Tibial artery (tissue), 4 donors: ENCODE measurements at regions not wholly inside any gene's neighbourhood (a gene's known extent, or its start where the extent isn't known, plus 50 kb on each side); places are given as distances from the start of the nearest gene placed in this dataset.

Source experiments
- DNase-seq, 2 donors: peaks; one replicate each; pipeline ENCODE4 v3.0.0-alpha.2; 2019
- H3K27ac ChIP-seq, 2 donors: fragments of 200-600 bp; sonication (generic) in 1 of 2; 1 replicate in 1 of 2; 2 replicates in 1 of 2; pipeline ENCODE4 v1.5.1; 2018 to 2019; ENCODE audit warnings: mild to moderate bottlenecking in 1 of 2
- H3K27me3 ChIP-seq, 2 donors: fragments of 200-600 bp; sonication (generic) in 1 of 2; one replicate each; pipeline versions ENCODE4 v1.5.1 to v1.6.0; 2016 to 2019
- H3K36me3 ChIP-seq, 3 donors: fragments of 200-600 bp; sonication (generic) in 2 of 3; one replicate each; pipeline ENCODE4 v1.5.1; 2016 to 2019; ENCODE audit warnings: mild to moderate bottlenecking in 2 of 3
- H3K4me1 ChIP-seq, 4 donors: fragments of 200-600 bp; sonication (generic) in 2 of 4; 1 replicate in 3 of 4; 2 replicates in 1 of 4; pipeline ENCODE4 v1.5.1; 2016 to 2019
- H3K4me3 ChIP-seq, 2 donors: fragments of 200-600 bp; sonication (generic) in 1 of 2; 1 replicate in 1 of 2; 2 replicates in 1 of 2; pipeline ENCODE4 v1.5.1; 2018 to 2019; ENCODE audit warnings: mild to moderate bottlenecking in 2 of 2
- H3K9me3 ChIP-seq, 3 donors: fragments of 200-600 bp; sonication (generic) in 1 of 3; one replicate each; pipeline ENCODE4 v1.5.1; 2016 to 2019
- intact Hi-C: fragments of 100-400 bp; cut with DNase I; formaldehyde crosslinking; loops from one replicate; pipeline ENCODE4 v1.15.0; 2023; ENCODE audit warnings: low total_unique reads
- TF ChIP-seq, protein P1 (sequence below), 2 experiments: fragments of 200-600 bp in 1 of 2; fragments of 450-650 bp in 1 of 2; IDR thresholded peaks; one replicate each; pipeline ENCODE4 v1.5.1; 2017 to 2019; ENCODE audit warnings: antibody characterized with exemption in 2 of 2, mild to moderate bottlenecking in 1 of 2, moderate library complexity in 1 of 2

DNA sequence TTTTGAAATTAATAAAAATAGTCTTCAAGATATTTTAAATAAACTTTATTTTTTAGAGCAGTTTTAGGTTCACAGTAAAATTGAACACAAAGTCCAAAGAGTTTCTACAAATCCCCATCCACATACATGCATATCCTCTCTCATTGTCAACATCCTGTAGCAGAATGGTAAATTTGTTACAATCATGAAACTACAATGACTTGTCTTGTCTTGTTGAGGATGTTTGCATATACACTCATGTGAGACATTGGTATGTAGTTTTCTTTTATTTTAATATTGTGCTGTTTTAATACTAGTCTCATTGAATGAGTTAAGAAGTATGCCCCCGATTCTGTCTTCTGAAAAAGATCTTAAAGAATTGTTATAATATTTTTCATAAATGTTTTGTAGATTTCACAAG lies 447.0 kb upstream of the EDIL3 start:
- Histone ChIP-seq H3K36me3 (no peaks in the 10 kb centered on the region), H3K27me3 (no peaks in the 10 kb centered on the region), H3K9me3 (peaks cover 0 to 6% (median 0%) of the 10 kb centered on the region in 3 donors), H3K27ac (no peak overlapping the region), H3K4me3 (no peak overlapping the region), H3K4me1 (no peaks in the 10 kb centered on the region)
- TF ChIP-seq, protein P1, sequence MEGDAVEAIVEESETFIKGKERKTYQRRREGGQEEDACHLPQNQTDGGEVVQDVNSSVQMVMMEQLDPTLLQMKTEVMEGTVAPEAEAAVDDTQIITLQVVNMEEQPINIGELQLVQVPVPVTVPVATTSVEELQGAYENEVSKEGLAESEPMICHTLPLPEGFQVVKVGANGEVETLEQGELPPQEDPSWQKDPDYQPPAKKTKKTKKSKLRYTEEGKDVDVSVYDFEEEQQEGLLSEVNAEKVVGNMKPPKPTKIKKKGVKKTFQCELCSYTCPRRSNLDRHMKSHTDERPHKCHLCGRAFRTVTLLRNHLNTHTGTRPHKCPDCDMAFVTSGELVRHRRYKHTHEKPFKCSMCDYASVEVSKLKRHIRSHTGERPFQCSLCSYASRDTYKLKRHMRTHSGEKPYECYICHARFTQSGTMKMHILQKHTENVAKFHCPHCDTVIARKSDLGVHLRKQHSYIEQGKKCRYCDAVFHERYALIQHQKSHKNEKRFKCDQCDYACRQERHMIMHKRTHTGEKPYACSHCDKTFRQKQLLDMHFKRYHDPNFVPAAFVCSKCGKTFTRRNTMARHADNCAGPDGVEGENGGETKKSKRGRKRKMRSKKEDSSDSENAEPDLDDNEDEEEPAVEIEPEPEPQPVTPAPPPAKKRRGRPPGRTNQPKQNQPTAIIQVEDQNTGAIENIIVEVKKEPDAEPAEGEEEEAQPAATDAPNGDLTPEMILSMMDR (IDR thresholded peaks at IDR 0.05) = no peak
- DNase-seq = no peak
- intact Hi-C loops = no loop called here

DNA sequence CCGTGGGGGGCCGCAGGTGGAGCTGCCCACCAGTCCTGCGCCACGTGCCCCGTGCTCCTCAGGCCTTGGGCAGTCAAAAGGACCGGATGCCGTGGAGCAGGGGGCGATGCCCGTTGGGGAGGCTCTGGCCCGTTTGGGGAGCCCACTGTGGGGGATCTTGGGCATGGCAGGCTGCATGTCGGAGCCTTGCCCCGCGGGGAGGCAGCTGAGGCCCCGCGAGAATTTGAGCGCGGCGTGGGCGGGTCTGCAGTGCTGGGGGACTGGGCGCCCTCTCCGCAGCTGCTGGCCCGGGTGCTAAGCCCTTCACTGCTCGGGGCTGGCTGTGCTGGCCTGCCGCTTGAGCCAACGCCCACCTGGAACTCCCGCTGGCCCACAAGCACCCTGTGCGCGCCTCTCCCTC lies 445.6 kb upstream of the EDIL3 start:
- Histone ChIP-seq H3K4me1 (no peaks in the 10 kb centered on the region), H3K9me3 (peaks cover 0 to 6% (median 0%) of the 10 kb centered on the region in 3 donors), H3K4me3 (no peak overlapping the region), H3K27ac (no peak overlapping the region), H3K27me3 (no peaks in the 10 kb centered on the region), H3K36me3 (no peaks in the 10 kb centered on the region)
- no peak for DNase-seq
- intact Hi-C loops = no loop called here
- TF ChIP-seq, protein P1 (IDR thresholded peaks at IDR 0.05) = no peak

DNA sequence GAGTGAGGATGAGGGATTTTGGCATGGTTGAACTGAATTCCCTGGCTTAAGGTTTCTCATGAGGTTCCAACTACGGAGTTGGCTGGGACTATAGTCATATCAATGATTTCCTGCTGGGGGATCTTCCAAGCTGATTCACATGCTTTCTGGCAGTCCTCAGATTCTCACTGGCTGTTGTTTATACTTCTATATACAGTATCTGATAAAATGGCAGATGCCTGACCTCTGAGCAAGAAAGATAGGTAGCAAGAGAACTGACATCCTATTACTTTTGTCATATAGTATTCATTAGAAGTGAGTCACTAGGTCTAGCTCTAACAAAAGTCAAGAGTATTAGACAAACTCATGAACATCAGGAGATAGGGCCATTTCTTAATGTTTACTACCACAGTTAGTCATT lies 440.9 kb upstream of the EDIL3 start:
- no peak overlapping the region for H3K4me3 ChIP-seq
- H3K4me1 ChIP-seq = no peaks in the 10 kb centered on the region
- H3K9me3 ChIP-seq = peaks cover 0 to 5% (median 0%) of the 10 kb centered on the region in 3 donors
- no peaks in the 10 kb centered on the region for H3K36me3 ChIP-seq
- TF ChIP-seq, protein P1 (IDR thresholded peaks at IDR 0.05) = no peak
- no peak for DNase-seq
- intact Hi-C loops = no loop called here
- no peaks in the 10 kb centered on the region for H3K27me3 ChIP-seq
- no peak overlapping the region for H3K27ac ChIP-seq

DNA sequence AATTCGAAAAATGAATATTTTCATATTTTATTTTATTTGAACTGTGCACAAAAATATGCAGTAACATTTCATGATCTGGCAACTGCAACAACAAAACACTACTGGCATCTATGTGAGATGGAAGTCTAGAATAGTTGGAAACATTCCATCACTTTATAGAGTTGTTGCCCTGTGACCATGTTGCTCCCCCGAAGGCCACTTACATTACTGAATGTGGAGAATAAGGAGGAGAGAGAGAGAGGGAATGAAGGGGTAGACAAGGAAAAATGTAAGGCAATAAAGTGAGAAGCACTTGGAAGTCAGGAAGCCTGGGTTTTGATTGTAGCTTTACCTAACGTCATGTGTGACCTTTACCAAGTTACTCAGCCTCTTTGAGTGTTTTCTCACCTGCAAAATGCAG lies 437.2 kb upstream of the EDIL3 start:
- Histone ChIP-seq H3K27ac (no peak overlapping the region), H3K4me1 (no peaks in the 10 kb centered on the region), H3K4me3 (no peak overlapping the region), H3K27me3 (no peaks in the 10 kb centered on the region), H3K9me3 (no peaks in the 10 kb centered on the region), H3K36me3 (no peaks in the 10 kb centered on the region)
- no peak for DNase-seq
- intact Hi-C loops = no loop called here
- TF ChIP-seq, protein P1 (IDR thresholded peaks at IDR 0.05) = no peak

DNA sequence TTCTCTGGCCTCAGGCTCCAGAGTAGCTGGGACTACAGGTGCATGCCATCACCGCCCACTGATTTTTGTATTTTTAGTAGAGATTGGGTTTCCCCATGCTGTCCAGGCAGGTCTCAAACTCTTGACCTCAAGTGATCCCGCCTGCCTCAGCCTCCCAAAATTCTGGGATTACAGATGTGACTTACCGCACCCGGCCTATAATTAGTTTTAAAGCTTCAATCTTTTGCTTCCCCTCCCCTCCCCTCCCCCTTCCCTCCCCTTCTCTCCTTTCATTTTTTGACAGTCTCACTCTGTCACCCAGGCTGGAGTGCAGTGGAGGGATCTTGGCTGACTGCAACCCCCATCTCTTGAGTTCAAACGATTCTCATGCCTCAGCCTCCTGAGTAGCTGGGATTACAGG lies 433.3 kb upstream of the EDIL3 start:
- Histone ChIP-seq H3K9me3 (no peaks in the 10 kb centered on the region), H3K4me3 (no peak overlapping the region), H3K4me1 (no peaks in the 10 kb centered on the region), H3K27me3 (no peaks in the 10 kb centered on the region), H3K27ac (no peak overlapping the region), H3K36me3 (no peaks in the 10 kb centered on the region)
- intact Hi-C loops = no loop called here
- TF ChIP-seq, protein P1 (IDR thresholded peaks at IDR 0.05) = no peak
- no peak for DNase-seq
